Ramos (cell line): ENCODE measurements at regions not wholly inside any gene's neighbourhood (a gene's known extent, or its start where the extent isn't known, plus 50 kb on each side); places are given as distances from the start of the nearest gene placed in this dataset.
"Not testable (repeated sequence)": the region's sequence is repeated elsewhere in the genome, so short reads cannot be mapped to it uniquely, and the experiment has no call there.

Experiments
- in situ Hi-C: fragments of 300-500 bp; cut with MboI; formaldehyde crosslinking; loops from one replicate; pipeline ENCODE4 v1.14.3; 2022; ENCODE audit warnings: low sequenced_read_pairs; ENCODE audit not compliant: unreplicated experiment

GRCh38 chr3:153506686-153507085 is 344.7 kb downstream of the RAP2B start:
- in situ Hi-C loops, result not testable (repeated sequence)

- in situ Hi-C loops, result no loop called here
These were observed 351.2 kb downstream of the RAP2B start for GRCh38 chr3:153513236-153513635.

GRCh38 chr3:153528473-153528872 is 366.4 kb downstream of the RAP2B start:
- in situ Hi-C loops, result no loop called here

GRCh38 chr3:153539263-153539662 is 377.2 kb downstream of the RAP2B start:
- in situ Hi-C loops, result no loop called here

GRCh38 chr3:153545471-153545870 is 383.4 kb downstream of the RAP2B start:
- in situ Hi-C loops, result no loop called here

GRCh38 chr3:153547970-153548369 is 385.9 kb downstream of the RAP2B start:
- in situ Hi-C loops, result no loop called here

GRCh38 chr3:153549686-153550085 is 387.7 kb downstream of the RAP2B start:
- in situ Hi-C loops, result not testable (repeated sequence)

GRCh38 chr3:153551536-153552285 is 389.7 kb downstream of the RAP2B start:
- in situ Hi-C loops, result no loop called here

GRCh38 chr3:153552887-153553604 is 391.0 kb downstream of the RAP2B start:
- in situ Hi-C loops, result no loop called here

GRCh38 chr3:153553605-153553945 is 391.5 kb downstream of the RAP2B start:
- in situ Hi-C loops, result no loop called here

- in situ Hi-C loops, result no loop called here
These were observed 393.9 kb downstream of the RAP2B start for GRCh38 chr3:153555919-153556318.

- in situ Hi-C loops, result not testable (repeated sequence)
These were observed 397.3 kb downstream of the RAP2B start for GRCh38 chr3:153559366-153559765.

- in situ Hi-C loops, result no loop called here
These were observed 405.0 kb downstream of the RAP2B start for GRCh38 chr3:153567011-153567410.

- in situ Hi-C loops, result no loop called here
These were observed 405.5 kb downstream of the RAP2B start for GRCh38 chr3:153567556-153567955.

GRCh38 chr3:153570481-153570880 is 408.5 kb downstream of the RAP2B start:
- in situ Hi-C loops, result not testable (repeated sequence)

- in situ Hi-C loops, result no loop called here
These were observed 410.1 kb downstream of the RAP2B start for GRCh38 chr3:153572165-153572564.

GRCh38 chr3:153572654-153573053 is 410.6 kb downstream of the RAP2B start:
- in situ Hi-C loops, result no loop called here

- in situ Hi-C loops, result no loop called here
These were observed 411.5 kb downstream of the RAP2B start for GRCh38 chr3:153573481-153573880.

- in situ Hi-C loops, result no loop called here
These were observed 412.4 kb downstream of the RAP2B start for GRCh38 chr3:153574445-153574844.

GRCh38 chr3:153577059-153577736 is 415.2 kb downstream of the RAP2B start:
- in situ Hi-C loops, result no loop called here

- in situ Hi-C loops, result no loop called here
These were observed 416.0 kb downstream of the RAP2B start for GRCh38 chr3:153578046-153578445.
